Cardiac fibroblast (primary cell): ENCODE measurements at regions not wholly inside any gene's neighbourhood (a gene's known extent, or its start where the extent isn't known, plus 50 kb on each side); places are given as distances from the start of the nearest gene placed in this dataset.
"Not testable (repeated sequence)": the region's sequence is repeated elsewhere in the genome, so short reads cannot be mapped to it uniquely, and the experiment has no call there.

Source experiments
- DNase-seq, 2 donors: peaks; one replicate each; pipeline versions ENCODE4 v3.0.0 to v3.0.0-alpha.2; 2010; ENCODE audit warnings: low read depth in 2 of 2
- H3K4me3 ChIP-seq, 2 donors: replicated peaks in 1 of 2; 1 replicate in 1 of 2; 2 replicates in 1 of 2; pipeline ENCODE4 v1.5.1; 2011; ENCODE audit warnings: low read depth in 2 of 2, low read length in 2 of 2, mild to moderate bottlenecking in 2 of 2, moderate library complexity in 1 of 2
- TF ChIP-seq, protein P1 (sequence below): IDR thresholded peaks from one replicate; pipeline ENCODE4 v1.5.1; 2011; ENCODE audit warnings: low read depth, mild to moderate bottlenecking, low read length, inconsistent platforms

DNA sequence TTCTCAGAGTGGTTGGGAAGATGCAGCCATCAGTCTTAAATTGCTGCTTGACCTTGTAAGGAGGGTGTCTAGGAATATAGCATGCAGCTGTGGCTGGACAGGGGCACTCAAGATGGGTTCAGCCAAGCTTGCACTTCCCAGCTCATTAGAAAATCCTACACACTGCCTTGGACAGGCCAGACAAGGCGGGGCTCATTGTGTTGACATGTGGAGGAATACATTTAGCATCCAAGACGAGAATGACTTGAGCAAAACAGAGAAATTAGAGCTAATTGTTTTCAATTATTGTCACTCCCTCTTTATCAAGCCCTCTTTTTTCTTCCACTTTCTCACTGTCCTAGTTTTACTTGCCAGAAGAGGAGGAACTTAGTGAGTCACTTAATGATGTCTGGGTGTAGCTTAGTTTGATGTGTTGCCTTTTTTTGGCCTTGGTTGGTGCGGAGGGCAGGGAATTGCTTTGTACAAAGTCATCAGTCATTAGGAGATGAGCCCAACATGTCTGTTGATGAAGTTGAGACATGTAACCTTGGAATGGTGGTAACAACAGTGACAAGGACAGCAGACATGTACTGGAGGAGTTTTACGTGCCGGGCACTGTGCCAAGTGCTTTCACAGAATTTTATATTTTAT lies 1219.3 kb upstream of the WWC1 start:
- TF ChIP-seq, protein P1, sequence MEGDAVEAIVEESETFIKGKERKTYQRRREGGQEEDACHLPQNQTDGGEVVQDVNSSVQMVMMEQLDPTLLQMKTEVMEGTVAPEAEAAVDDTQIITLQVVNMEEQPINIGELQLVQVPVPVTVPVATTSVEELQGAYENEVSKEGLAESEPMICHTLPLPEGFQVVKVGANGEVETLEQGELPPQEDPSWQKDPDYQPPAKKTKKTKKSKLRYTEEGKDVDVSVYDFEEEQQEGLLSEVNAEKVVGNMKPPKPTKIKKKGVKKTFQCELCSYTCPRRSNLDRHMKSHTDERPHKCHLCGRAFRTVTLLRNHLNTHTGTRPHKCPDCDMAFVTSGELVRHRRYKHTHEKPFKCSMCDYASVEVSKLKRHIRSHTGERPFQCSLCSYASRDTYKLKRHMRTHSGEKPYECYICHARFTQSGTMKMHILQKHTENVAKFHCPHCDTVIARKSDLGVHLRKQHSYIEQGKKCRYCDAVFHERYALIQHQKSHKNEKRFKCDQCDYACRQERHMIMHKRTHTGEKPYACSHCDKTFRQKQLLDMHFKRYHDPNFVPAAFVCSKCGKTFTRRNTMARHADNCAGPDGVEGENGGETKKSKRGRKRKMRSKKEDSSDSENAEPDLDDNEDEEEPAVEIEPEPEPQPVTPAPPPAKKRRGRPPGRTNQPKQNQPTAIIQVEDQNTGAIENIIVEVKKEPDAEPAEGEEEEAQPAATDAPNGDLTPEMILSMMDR: no peak
- peak in 1 of 2 donors; percentile 18 for DNase-seq
- no peak overlapping the region for H3K4me3 ChIP-seq

DNA sequence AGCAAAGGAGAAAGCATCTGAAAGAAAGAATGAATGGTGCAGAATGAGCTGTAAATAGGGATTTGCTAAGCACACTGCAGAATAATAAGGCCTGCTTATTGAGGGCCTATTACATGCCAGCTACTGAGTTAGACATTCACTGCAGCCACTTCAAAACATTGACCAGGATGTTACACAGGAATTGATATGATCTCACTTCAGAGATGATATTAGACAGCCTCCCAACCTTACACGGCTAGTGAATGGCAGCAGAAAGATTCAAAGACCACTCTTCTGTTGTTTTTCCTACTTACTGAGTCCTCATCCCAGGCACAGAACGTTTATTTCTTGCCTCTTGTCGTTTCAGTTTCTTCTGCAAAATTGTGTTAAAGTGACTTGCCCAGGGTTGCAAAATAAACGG lies 1209.9 kb upstream of the WWC1 start:
- H3K4me3 ChIP-seq: no peak overlapping the region
- no peak for DNase-seq
- TF ChIP-seq, protein P1: no peak

DNA sequence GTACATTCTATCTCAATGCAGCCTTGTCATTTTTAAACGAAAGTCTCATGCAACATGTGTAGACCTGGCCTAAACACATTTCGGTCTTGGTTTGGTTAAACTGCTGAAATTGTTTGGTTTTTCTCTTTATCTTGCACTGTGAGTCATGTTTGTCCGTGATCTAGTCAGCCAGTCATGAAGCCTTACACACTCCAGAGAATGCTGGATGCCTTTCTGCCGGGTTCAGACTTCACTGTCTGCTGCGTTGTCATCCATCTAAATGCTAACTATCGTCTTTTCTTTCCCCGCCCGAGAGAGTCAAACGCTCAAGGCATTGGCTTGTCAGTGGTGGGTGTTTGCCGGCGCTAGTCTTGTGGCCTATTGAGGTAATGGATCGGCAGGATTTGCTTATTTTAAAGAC lies 1194.6 kb upstream of the WWC1 start:
- TF ChIP-seq, protein P1: no peak
- H3K4me3 ChIP-seq: no peak overlapping the region
- DNase-seq: no peak

DNA sequence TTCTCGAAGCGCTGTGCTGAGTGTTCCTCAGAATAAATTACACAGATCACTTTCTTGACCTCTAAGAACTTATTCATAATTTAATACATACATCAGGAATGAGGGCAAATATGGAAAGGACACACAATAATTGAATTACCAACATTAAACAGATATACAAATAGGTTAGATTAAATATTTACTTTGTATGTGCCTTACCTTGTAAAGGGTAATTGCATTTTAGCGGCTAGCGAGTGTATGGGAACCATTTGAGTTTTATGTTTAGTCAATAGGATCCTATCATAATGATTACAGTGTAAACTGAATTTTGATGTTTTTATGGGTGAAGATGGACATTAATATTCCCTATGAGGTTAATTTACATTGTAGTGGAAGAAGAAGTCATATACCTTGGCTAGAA lies 1187.1 kb upstream of the WWC1 start:
- H3K4me3 ChIP-seq: no peak overlapping the region
- TF ChIP-seq, protein P1: no peak
- DNase-seq: no peak

DNA sequence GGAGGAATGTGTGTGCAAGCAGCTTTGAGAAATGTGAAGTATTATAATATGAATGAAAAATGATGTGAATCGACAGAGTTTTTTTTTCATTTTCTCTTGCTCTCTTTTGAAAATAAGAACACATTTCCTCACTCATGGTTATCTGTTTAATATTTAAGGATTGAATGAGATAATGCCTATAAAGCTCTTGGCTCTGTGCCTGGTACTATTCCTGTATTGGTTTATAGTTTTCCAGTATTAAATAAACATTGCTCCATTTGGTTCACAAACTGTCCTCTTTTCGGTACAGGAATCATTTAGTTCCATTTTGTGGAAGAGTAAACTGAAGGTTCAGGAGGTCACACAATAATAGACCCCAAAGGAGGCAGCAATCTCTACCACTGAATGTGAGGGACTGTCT lies 1185.5 kb upstream of the WWC1 start:
- no peak for DNase-seq

DNA sequence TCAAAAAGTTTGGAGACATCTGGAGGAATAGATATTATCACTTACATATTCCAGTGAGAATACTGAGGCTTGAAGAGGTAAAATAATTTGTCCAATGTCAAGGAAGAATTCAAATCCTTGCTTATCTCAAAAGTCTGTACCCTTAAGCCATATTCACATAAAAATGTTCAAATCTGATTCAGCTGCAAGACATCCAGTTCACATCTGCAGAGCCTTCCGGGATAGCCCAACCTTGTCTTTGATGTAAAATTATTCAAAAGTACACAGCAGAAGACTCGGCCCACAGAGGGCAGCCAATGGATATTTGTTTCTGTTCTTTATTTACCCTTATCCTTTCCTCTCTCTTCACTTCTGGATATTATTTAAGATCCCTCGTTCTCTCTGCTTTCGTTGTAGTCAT lies 1183.8 kb upstream of the WWC1 start:
- no peak overlapping the region for H3K4me3 ChIP-seq
- TF ChIP-seq, protein P1: no peak
- no peak for DNase-seq

More for the DNA sequence above, 1185.5 kb upstream of the WWC1 start:
- H3K4me3 ChIP-seq: no peak overlapping the region
- TF ChIP-seq, protein P1: no peak

DNA sequence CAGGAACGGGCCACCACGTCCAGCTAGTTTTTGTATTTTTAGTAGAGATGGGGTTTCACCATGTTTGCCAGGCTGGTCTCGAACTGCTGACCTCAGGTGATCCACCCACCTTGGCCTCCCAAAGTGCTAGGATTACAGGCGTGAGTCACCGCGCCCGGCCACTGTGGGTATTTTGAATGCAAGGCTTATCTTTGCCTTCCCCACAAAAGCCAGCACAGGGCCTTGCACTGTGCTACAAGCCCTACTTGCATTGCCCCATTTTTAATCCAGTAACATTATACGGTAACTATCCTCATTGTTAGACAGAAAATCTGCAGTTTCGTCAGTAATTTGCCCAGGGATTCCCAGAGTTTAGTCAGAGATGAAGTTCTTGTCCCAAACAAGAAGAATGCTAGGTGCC lies 1183.2 kb upstream of the WWC1 start:
- DNase-seq: not testable (repeated sequence)

More for the DNA sequence above, 1183.2 kb upstream of the WWC1 start:
- not testable (repeated sequence) for H3K4me3 ChIP-seq
